HFFc6 (cell line): ENCODE measurements at regions not wholly inside any gene's neighbourhood (a gene's known extent, or its start where the extent isn't known, plus 50 kb on each side); places are given as distances from the start of the nearest gene placed in this dataset.

ENCODE experiments used
- DNase-seq: peaks from one replicate; pipeline ENCODE4 v3.0.0-alpha.2; 2018
- H3K27ac Mint-ChIP-seq: 2 replicates; pipeline ENCODE4 v1.8.0; 2020; ENCODE audit warnings: mild to moderate bottlenecking, mixed read lengths
- H3K27me3 Mint-ChIP-seq: 2 replicates; pipeline ENCODE4 v1.8.0; 2021; ENCODE audit warnings: mild to moderate bottlenecking, moderate library complexity, mixed read lengths; ENCODE audit not compliant: insufficient read depth
- H3K36me3 Mint-ChIP-seq: 2 replicates; pipeline ENCODE4 v1.8.0; 2021; ENCODE audit warnings: low read depth, mixed read lengths
- H3K4me1 Mint-ChIP-seq: 2 replicates; pipeline ENCODE4 v1.8.0; 2020; ENCODE audit warnings: low read depth, mixed read lengths
- H3K4me3 Mint-ChIP-seq: 2 replicates; pipeline ENCODE4 v1.8.0; 2020; ENCODE audit warnings: mild to moderate bottlenecking, moderate library complexity, mixed read lengths
- H3K9me3 Mint-ChIP-seq: 2 replicates; pipeline ENCODE4 v1.8.0; 2020; ENCODE audit warnings: mild to moderate bottlenecking, mixed read lengths
- TF ChIP-seq, protein P1 (sequence below): fragments of 200-600 bp; sonication (generic); IDR thresholded peaks from 2 replicates; pipeline ENCODE4 v1.5.0; 2021; ENCODE audit warnings: antibody characterized with exemption, mild to moderate bottlenecking

GRCh38 chr6:163709255-163709654, 294.7 kb downstream of the QKI start:
- Mint-ChIP-seq H3K4me1 (peaks cover 7% of the 10 kb centered on the region; the same call in 1 of the 2 replicates), H3K27ac (no peak overlapping the region), H3K9me3 (no peaks in the 10 kb centered on the region), H3K27me3 (peaks cover 14% of the 10 kb centered on the region), H3K36me3 (no peaks in the 10 kb centered on the region), H3K4me3 (no peak overlapping the region)
- no peak for DNase-seq
- TF ChIP-seq, protein P1, sequence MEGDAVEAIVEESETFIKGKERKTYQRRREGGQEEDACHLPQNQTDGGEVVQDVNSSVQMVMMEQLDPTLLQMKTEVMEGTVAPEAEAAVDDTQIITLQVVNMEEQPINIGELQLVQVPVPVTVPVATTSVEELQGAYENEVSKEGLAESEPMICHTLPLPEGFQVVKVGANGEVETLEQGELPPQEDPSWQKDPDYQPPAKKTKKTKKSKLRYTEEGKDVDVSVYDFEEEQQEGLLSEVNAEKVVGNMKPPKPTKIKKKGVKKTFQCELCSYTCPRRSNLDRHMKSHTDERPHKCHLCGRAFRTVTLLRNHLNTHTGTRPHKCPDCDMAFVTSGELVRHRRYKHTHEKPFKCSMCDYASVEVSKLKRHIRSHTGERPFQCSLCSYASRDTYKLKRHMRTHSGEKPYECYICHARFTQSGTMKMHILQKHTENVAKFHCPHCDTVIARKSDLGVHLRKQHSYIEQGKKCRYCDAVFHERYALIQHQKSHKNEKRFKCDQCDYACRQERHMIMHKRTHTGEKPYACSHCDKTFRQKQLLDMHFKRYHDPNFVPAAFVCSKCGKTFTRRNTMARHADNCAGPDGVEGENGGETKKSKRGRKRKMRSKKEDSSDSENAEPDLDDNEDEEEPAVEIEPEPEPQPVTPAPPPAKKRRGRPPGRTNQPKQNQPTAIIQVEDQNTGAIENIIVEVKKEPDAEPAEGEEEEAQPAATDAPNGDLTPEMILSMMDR: no peak

DNA sequence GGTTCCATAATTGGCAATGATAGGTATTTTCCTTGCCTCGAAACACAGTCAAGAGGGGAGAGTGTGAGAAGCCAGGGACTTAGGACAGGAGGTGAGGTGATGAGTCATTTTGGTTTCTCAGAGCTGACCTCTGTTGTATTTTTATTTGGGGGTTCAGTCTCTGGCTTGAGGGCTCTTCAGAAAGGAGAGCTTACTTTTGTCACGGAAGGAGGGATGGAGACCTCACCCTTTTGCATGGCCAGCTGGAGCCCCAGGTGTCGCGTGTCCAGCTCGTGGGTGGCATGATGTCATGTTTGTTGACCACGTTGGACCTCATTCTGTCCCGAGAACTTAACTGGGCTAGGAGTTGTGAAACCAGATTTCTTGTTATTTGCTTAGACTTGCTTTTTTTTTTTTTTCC, 293.9 kb downstream of the QKI start:
- Mint-ChIP-seq H3K9me3 (no peaks in the 10 kb centered on the region; the same call in 1 of the 2 replicates), H3K4me3 (no peak overlapping the region), H3K27ac (no peak overlapping the region), H3K27me3 (peaks cover 14% of the 10 kb centered on the region), H3K36me3 (no peaks in the 10 kb centered on the region), H3K4me1 (peaks cover 7% of the 10 kb centered on the region; the same call in 1 of the 2 replicates)
- TF ChIP-seq, protein P1: no peak
- no peak for DNase-seq

- H3K36me3 Mint-ChIP-seq: no peaks in the 10 kb centered on the region
- H3K9me3 Mint-ChIP-seq: no peaks in the 10 kb centered on the region; the same call in 1 of the 2 replicates
- no peak for DNase-seq
- H3K27me3 Mint-ChIP-seq: peaks cover 10% of the 10 kb centered on the region; the same call in 1 of the 2 replicates
- no peak overlapping the region for H3K27ac Mint-ChIP-seq
- TF ChIP-seq, protein P1: no peak
- no peak overlapping the region for H3K4me3 Mint-ChIP-seq
- H3K4me1 Mint-ChIP-seq: peaks cover 7% of the 10 kb centered on the region; the same call in 1 of the 2 replicates
These were observed 293.2 kb downstream of the QKI start for GRCh38 chr6:163707387-163708355.

- Mint-ChIP-seq H3K36me3 (no peaks in the 10 kb centered on the region), H3K27ac (no peak overlapping the region), H3K4me1 (peaks cover 7% of the 10 kb centered on the region; the same call in 1 of the 2 replicates), H3K4me3 (no peak overlapping the region), H3K27me3 (peaks cover 11% of the 10 kb centered on the region), H3K9me3 (no peaks in the 10 kb centered on the region; the same call in 1 of the 2 replicates)
- TF ChIP-seq, protein P1: no peak
- no peak for DNase-seq
These were observed 292.1 kb downstream of the QKI start for GRCh38 chr6:163706500-163707087.

DNA sequence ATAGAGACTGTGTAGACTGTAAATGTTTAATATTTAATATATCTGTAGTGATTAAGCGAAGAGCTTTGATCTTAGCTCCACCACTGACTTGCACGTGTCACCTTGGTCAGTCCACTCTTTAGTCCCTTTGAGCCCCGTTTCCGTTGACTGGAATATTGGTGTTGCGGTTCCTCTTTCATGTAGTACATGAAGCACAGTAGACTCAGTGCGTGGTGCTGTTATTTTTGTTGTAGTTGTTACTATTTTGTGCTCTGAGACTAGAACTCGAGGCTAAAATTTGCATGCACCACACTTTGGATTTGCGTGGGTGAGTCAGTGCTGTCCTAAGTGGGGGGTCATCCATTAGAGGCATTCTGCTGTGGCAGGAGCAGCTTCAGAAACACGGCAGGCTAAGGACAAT, 291.4 kb downstream of the QKI start:
- H3K4me3 Mint-ChIP-seq: no peak overlapping the region
- H3K27me3 Mint-ChIP-seq: peaks cover 13% of the 10 kb centered on the region
- H3K36me3 Mint-ChIP-seq: no peaks in the 10 kb centered on the region
- TF ChIP-seq, protein P1: no peak
- no peak overlapping the region for H3K27ac Mint-ChIP-seq
- peaks cover 7% of the 10 kb centered on the region; the same call in 1 of the 2 replicates for H3K4me1 Mint-ChIP-seq
- DNase-seq: no peak
- no peaks in the 10 kb centered on the region; the same call in 1 of the 2 replicates for H3K9me3 Mint-ChIP-seq
